HG03196 (cell line): ENCODE measurements at regions not wholly inside any gene's neighbourhood (a gene's known extent, or its start where the extent isn't known, plus 50 kb on each side); places are given as distances from the start of the nearest gene placed in this dataset.

Experiments
- ATAC-seq: cut with Tn5 transposase; IDR thresholded peaks from one replicate; pipeline ENCODE4 v1.9.1; 2021; ENCODE audit not compliant: unreplicated experiment

DNA sequence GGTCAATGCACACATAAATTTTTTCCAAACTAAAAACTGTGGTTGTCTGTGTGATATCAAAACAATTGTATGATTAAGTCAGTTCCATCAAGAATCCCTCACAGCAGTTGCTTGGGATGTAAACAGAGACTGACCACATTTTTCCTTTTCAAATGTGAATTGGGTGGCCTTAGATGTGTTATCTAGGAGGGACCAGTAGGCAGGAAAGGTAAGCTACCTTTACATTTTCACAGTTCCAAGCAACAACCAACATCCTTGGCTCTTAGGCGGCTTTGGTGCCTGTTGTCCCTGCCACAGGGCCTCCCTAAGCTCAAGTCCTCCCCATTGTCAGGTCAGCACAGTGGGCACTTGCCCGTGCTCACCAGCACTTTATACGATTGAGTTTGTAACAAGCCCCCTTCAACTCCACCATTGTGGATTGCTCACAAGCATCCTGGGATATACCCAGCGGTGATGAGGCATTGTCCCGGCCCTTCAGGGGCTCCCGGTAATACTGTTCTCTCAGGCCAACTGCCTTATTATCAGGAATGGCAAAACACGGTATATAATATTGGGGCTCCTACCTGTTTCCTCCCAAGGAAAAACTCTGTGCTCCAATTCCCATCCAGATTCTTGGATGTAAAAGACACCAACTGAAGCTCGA, 114.9 kb upstream of the ANKRD1 start:
- ATAC-seq = no peak

DNA sequence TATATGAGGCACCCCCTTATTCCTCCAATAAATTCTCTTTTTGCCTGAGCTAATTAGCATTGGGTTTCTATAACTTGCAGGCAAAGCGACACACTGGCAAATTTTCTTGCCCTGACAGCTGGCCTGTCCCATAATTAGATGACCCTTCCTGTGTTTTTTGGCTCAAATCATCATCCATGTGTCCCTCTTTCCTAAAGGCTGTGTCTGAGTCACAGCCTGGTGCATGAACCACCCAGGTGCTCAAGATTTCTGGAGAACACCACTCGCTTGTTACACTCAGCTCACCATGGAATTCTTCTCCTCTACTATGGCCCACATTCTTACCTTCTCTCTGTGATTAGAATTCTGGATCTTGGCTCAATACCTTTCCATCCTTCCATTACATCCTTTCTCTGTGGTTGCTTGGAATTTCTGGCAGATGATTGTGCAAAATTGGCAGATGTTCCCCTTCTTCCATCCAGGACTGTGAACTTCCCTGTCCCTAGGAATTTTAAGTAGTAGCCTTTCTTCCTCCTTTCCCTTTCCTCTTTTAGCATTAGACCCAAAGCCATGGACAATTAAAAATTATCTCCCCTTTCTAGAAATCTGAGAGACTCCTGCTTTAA, 116.0 kb upstream of the ANKRD1 start:
- ATAC-seq = no peak

DNA sequence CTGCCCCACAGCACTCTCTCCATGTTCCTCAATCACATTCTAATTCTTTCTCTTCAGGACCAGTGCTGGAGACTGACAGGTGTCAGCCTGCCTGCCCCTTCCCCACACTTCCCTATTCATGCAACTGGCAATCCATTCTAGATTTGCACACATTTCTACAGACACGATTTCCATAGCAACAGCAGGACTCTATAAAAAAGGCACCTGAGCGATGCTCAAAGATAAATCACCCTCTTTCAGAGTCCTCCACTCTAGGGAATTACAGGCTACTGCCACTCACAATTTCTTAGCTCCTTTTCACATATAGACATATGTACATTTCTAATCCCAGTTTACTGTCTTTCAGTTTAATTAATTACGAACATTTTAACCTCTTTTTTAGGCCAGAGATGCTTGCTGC, 118.1 kb upstream of the ANKRD1 start:
- no peak for ATAC-seq

DNA sequence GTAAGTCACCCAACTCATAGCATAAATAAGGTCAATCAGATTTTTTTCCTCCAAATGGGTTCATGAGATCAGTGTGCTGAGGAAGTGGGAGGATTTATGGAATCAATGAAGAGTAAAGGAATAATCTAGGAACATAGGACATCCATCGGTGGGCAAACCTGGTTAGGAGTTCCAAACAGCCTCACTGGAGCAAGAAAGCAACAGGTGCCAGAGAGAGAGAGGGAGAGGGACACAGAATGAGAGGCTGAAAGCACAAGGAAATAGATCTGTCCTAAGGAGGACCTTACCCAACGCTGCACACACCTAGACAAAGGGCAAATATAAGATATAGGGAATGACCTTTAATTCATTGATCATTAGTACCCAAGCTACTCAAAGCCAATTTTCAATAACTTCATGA, 119.5 kb upstream of the ANKRD1 start:
- no peak for ATAC-seq

DNA sequence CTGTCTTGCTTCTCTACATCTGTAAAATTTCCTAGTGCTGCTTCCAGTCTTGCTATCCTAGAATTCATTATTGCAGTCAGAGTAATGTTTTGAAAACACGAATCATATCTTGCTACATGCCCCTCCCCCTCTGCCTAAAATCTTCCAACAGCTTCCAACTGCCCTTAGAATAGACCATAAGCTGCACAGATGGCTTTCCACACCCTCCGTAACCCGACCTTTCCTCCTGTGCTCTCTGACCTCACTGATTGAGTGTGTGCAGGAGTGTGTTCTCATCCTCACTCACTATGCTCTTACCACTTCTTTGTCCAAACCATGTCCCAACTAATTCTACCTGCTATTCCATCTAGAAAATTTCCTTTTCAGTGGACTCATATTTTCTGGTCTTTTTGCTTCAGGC, 121.2 kb upstream of the ANKRD1 start:
- no peak for ATAC-seq

DNA sequence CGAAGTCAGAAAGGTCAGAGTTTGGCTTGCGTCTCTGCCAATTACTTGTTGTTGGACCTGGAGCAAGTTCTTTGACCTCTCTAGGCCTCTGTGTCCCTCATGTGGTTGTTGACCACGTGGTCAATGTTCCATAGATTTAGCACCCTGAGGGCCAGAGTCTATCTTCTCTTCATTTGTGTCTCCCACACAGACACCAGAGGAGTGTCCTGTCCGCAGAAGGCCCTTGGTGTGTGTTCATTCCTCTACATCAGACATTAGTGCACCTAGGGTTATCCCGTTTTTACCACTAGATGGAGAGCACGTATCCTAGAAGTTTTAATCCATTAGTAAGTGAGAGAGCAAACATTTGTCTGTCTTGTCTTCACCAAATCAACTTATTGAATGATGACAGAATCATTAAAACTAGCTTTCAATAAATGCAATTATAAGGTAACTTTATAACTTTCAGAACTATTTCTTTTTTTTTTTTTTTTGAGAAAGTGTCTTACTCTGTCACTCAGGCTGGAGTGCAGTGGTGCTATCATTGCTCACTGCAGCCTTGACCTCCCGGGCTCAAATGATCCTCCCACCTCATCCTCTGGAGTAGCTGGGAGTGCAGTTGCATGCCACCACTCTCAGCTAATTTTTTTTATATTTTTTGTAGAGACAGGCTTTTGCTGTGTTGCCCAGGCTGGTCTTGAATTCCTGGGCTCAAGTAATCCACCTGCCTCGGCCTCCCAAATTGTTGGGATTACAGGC, 122.5 kb upstream of the ANKRD1 start:
- ATAC-seq = no peak

DNA sequence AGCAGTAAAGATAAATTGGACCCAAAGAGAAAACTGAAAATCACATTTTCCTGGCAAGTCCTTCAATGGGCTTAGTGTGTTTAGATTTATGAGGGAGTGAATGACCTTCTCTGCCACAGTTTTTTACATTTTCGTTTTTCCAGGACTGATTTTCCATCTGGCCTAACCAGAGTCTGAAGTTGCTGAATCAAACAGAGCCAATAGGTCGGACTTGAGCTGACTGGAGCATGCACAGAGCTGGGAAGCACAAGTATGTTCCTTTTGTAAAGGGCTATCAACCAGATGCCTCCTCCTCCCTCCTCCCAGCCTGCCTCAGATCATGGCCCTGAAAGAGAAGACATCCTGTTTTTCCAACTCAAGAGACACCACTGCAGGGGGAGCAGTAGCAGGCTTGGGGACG, 126.0 kb upstream of the ANKRD1 start:
- ATAC-seq = no peak

DNA sequence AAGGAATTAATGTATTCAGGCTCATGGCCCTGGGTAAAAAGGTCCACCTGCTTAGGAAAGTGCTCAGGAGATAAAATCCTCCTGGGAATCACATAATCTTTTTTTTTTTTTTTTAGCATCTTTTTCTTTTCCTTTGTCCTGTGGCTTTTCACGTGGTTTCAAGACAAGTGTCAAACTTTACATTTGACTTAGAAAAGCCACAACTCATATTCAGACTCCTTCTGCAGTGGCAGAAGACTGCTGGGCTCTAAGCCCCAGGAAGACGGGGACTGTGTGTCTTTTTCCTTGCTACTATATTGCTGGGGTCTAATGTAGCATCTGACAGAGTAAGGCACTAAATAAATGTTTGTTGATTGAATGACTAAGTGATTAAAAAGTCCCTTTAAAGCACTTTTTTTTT, 127.5 kb upstream of the ANKRD1 start:
- no peak for ATAC-seq

DNA sequence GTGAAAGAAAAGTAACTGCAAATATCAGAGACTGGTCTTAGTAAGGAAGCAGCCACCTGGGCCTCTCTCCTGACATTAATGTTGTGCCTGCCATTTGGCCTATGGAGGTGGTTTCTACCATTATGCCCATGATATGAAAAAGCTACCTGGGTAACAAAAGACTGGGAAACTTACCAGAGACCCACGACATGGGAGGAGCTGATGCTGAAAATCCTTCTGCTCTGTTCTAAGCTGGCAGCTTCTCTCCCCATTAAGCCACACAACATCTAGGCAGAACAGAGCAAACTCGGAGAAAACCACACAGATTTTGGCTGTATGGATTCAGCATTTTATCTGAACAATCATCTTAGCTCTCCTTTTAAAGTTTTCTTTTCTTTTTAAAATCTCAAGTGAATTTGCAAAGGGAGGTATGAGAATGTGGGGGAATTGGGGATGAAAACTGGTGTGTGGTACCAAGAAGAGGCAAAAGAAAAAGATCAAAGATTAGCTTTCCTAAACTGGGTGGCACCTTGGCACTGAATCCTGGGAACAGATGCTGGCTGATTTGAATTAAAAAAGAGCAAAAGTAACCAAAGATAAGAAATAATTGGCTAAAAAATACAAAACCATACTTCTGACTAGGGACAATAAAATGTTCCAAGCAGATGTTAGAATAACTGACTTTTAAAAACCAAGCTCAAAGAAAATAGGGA, 128.6 kb upstream of the ANKRD1 start:
- ATAC-seq = no peak

DNA sequence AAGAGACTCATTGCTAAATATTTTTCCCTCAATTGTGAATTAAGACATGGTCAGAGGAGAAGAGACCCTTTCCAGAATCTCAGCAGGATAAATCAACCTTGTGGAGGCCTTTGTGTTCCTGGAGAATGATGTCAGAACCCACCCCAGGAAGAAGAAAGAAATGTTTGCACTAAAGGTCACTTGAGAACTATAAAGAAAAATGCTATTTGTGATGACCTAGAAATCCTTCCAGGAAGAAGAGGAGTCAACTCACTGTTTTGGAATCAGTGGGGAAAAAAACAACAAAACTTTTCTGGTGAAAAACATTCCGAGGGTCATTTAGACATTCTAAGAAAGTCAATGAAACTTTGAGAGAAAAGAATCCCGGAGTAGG, 129.1 kb upstream of the ANKRD1 start:
- ATAC-seq = no peak

DNA sequence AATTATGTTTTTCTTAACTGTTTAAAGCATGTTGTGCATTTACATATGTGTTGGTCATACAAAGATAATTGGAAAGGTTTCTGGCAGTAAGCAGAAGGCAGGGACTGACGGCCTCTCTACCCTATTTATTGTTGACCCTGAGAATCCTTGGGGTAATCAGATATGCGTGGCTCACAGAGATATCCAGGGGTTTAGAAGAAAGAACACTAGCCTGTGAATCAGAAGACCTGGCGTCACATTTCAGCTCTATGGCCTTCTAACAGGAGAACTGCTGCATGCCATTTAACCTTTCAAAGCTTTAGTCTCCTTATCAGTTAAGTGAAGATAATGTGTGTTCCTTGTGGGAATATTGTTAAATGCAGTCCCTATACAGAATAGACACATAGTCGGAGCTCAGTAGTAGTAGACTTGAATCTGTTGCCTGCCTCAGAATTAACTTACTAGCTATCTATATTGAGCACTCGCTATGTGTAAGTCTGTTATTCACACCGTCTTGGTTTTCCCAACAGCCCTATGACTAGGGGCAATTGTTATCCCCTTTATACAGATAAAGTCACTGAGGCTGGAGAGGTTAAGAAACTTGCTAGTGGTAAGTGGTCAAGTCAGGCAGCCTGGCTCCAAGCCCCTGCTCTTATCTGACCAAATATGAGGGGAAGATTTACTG, 129.6 kb upstream of the ANKRD1 start:
- ATAC-seq = no peak

DNA sequence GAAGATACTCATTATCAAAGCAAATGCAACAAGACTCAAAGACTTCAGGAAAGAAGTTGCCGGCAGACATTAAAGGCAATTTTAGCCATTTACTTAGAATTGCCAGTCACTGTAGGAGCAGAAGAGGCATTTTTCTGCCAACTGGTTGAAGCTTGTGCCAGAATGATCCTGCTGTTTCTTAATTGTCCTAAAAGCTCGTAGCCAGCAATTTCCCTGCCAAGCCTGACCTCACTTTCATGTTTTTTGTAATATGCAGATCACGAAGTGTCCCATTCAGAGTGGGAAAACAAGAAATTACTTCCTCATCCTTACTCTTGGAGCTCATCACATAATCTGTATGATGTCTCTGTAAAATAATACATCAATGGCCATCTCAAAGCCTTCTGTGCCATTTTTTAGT, 130.9 kb upstream of the ANKRD1 start:
- ATAC-seq = no peak

DNA sequence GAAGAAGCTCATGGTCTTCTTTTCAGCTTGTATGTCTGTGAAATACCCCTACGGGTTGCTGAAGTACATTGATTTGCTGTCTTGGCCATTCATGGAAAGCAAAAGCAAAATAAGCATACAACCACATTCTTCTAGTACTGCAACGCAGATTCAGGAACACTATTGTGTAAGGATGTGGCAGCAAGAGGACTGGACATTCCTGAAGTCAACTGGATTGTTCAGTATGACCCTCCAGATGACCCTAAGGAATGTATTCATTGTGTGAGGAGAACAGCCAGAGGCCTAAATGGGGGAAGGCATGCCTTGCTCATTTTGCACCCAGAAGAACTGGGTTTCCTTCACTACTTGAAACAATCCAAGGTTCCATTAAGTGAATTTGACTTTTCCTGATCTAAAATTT, 133.4 kb upstream of the ANKRD1 start:
- no peak for ATAC-seq

DNA sequence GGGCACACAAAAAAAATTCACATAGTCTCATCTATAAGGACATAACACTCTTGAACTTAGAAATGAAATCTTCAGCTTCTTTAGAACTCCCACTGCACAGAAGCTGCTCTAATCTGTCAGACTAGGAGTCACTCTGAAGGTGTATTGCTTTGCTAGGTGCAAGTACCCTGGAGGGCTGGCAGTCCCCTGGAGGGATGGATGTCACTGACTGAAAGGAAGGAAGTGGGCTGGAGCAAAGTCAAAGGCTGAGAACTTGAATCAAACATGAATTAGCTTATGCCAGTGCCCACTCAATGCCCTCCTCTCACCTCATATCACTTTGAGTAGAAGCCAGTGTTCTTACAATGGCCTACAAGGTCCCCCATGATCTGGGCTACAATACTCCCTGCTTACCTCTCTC, 140.3 kb upstream of the ANKRD1 start:
- no peak for ATAC-seq

DNA sequence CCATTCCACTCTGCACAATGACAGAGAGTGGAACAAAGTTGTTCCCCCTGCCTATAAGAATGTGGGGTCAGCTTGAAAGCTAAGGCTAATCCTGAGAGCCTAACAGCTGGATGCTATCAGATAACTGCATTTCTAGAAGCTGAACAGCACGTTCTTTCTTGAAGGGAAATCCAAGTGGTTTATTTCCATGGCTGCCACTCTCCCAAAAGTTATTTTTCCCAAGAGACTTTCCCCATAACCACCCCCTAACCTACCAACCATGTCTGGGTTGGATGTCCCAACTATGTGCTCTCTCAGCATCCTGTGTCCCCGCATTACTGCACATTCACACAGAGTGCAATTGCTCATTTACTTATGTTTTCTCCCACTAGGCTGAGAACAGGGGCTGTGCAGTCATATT, 140.7 kb upstream of the ANKRD1 start:
- no peak for ATAC-seq

DNA sequence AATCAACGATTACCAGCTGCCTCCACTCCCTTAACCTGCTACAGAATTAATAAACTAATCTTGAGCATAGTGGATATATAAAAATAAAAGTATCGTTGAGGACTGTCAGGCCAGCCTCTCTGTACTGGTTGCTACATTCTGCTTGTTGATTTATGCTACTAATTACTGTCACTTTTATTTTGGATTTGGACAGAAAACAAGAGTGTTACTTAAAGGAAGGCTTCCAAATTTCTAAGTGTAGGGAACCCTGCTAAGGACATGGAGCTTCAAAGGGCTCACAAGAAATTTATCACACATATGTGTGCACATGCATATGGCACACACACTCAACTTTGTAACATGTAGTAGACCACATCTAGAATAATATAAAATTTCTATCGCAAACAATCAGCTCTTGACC, 141.2 kb upstream of the ANKRD1 start:
- no peak for ATAC-seq

DNA sequence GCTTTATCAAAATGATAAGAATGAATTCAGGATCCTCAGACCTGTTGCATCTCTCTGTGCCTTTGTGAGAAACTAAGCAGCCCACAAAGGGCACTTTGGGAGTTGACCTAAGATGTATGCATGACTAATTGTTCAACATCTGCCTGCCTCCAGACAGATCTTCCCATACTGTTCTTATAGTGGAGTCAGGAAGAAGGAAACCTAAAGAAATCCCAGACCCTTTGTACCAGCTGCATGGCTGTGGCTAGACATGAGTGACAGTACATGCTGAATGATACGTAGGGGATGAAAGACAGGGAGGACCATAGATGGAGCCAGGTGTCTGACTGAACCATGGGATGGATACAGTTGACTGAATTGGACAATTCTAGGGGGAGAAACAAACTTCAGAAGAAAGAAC, 148.7 kb upstream of the PCGF5 start:
- no peak for ATAC-seq

DNA sequence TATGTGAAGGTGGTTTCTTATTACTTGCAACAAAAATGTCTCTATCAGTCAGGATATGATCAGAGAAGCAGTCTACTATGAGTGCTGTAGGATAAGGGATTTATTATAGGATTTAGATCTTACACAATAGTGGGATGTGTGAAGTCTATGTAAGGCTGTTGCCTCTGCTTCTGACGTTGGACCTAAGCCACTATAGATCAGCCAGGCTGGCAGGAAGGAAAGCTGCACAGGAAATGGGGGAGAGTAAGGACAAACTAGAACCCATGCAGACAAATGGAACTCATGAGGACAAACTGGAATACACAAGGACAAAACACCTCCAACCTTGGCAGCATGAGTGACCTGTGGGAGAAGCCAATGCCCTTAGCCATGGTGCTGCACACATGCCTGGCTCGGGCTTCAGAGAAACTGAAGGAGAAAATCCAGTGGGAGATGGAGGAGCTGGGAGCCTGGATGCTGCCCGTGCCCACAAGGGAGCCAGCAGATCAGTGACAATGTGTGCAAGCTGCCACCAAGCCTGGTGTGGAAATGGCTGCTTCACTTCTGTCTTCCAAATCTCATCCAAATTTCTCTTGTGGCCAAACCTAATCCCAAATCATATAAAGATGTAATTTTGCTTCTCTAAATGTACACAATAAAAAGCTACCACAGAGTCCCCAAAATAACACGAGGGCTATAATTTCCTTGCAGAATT, 147.0 kb upstream of the PCGF5 start:
- ATAC-seq = no peak

DNA sequence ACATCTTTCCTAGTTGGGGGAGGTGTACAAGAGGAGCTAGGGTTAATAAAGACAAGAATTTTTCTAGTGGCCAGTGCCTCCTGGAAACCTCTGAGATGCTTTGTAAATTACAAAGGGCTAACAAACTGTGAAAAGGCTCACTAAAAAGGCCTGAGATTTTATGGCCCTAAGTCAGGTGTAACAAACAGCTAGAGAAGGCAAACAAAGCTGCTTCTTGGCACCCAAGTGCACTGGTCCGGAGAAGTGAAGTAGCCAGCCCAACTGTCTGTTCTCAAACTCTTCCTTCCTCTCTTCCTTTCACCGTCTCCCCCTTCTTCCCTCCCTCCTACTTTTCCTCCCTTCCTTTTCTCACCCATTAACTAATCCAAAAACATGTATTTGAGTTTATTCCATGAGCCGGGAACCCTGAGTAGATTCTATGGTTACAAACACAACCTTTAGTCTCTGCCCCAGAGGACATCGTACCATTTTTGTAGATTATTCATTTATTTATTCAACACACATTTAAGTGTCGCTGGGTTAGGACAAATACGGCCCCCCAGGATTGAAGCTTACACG, 143.4 kb upstream of the PCGF5 start:
- no peak for ATAC-seq

DNA sequence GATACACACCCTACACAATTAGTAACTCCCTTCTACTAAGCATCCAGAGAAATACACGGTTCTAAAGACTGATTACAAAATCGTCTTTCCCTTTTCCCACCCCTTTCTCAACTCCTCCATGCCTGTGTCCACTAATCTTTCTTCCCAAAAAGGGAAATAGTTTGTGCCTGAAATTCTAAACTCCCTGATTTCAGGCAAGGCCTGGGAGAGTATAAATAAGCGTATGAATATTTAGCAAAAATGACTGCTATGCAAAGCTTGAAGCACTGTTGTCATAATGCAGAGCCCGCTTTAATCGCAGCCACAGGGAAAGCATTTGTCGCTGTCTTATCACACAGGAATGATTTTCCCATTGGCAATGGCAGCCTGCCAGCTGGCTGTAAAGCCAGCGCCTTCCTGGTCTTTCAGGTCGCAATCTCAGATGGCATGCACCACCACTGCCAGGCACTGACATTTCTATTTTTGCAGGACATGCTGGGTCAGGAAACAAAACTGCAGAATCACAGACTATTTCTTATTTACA, 142.9 kb upstream of the PCGF5 start:
- no peak for ATAC-seq
